Ramos (cell line): ENCODE measurements at regions not wholly inside any gene's neighbourhood (a gene's known extent, or its start where the extent isn't known, plus 50 kb on each side); places are given as distances from the start of the nearest gene placed in this dataset.

Source experiments
- in situ Hi-C: fragments of 300-500 bp; cut with MboI; formaldehyde crosslinking; loops from one replicate; pipeline ENCODE4 v1.14.3; 2022; ENCODE audit warnings: low sequenced_read_pairs; ENCODE audit not compliant: unreplicated experiment

- in situ Hi-C loops: no loop called here
Observed at GRCh38 chr20:7665376-7665775, 274.9 kb downstream of the HAO1 start.

- in situ Hi-C loops: no loop called here
Observed at GRCh38 chr20:7667194-7667593, 273.1 kb downstream of the HAO1 start.

GRCh38 chr20:7672571-7672970, 267.7 kb downstream of the HAO1 start:
- in situ Hi-C loops: no loop called here

- in situ Hi-C loops: no loop called here
Observed at GRCh38 chr20:7673841-7674240, 266.4 kb downstream of the HAO1 start.

GRCh38 chr20:7682916-7683315, 257.3 kb downstream of the HAO1 start:
- in situ Hi-C loops: no loop called here

- in situ Hi-C loops: no loop called here
Observed at GRCh38 chr20:7687065-7687464, 253.2 kb downstream of the HAO1 start.

GRCh38 chr20:7689151-7689550, 251.1 kb downstream of the HAO1 start:
- in situ Hi-C loops: no loop called here

GRCh38 chr20:7691647-7692269, 248.5 kb downstream of the HAO1 start:
- in situ Hi-C loops: no loop called here

GRCh38 chr20:7692478-7692877, 247.8 kb downstream of the HAO1 start:
- in situ Hi-C loops: no loop called here

- in situ Hi-C loops: no loop called here
Observed at GRCh38 chr20:7693761-7694160, 246.5 kb downstream of the HAO1 start.

GRCh38 chr20:7695051-7695495, 245.2 kb downstream of the HAO1 start:
- in situ Hi-C loops: no loop called here

- in situ Hi-C loops: no loop called here
Observed at GRCh38 chr20:7695635-7696034, 244.6 kb downstream of the HAO1 start.

- in situ Hi-C loops: no loop called here
Observed at GRCh38 chr20:7696311-7696710, 243.9 kb downstream of the HAO1 start.

- in situ Hi-C loops: no loop called here
Observed at GRCh38 chr20:7702141-7702540, 238.1 kb downstream of the HAO1 start.

GRCh38 chr20:7703551-7703961, 236.7 kb downstream of the HAO1 start:
- in situ Hi-C loops: no loop called here

- in situ Hi-C loops: no loop called here
Observed at GRCh38 chr20:7703996-7704395, 236.3 kb downstream of the HAO1 start.

GRCh38 chr20:7708112-7708511, 232.1 kb downstream of the HAO1 start:
- in situ Hi-C loops: no loop called here

- in situ Hi-C loops: no loop called here
Observed at GRCh38 chr20:7708782-7709181, 231.5 kb downstream of the HAO1 start.

- in situ Hi-C loops: no loop called here
Observed at GRCh38 chr20:7710440-7710839, 229.8 kb downstream of the HAO1 start.

- in situ Hi-C loops: no loop called here
Observed at GRCh38 chr20:7712661-7713060, 227.6 kb downstream of the HAO1 start.

- in situ Hi-C loops: no loop called here
Observed at GRCh38 chr20:7714549-7714948, 225.7 kb downstream of the HAO1 start.

- in situ Hi-C loops: no loop called here
Observed at GRCh38 chr20:7716286-7716972, 223.8 kb downstream of the HAO1 start.
